GM19035 (cell line): ENCODE measurements at regions not wholly inside any gene's neighbourhood (a gene's known extent, or its start where the extent isn't known, plus 50 kb on each side); places are given as distances from the start of the nearest gene placed in this dataset.
A peak's percentile ranks its signal among the peaks of the same experiment; 100 is the strongest.
"Not testable (repeated sequence)": the region's sequence is repeated elsewhere in the genome, so short reads cannot be mapped to it uniquely, and the experiment has no call there.

Source experiments
- ATAC-seq: cut with Tn5 transposase; IDR thresholded peaks from one replicate; pipeline ENCODE4 v1.9.1; 2021; ENCODE audit not compliant: unreplicated experiment

GRCh38 chr12:33514893-33515292, 75.3 kb upstream of the SYT10 start:
- no peak for ATAC-seq

DNA sequence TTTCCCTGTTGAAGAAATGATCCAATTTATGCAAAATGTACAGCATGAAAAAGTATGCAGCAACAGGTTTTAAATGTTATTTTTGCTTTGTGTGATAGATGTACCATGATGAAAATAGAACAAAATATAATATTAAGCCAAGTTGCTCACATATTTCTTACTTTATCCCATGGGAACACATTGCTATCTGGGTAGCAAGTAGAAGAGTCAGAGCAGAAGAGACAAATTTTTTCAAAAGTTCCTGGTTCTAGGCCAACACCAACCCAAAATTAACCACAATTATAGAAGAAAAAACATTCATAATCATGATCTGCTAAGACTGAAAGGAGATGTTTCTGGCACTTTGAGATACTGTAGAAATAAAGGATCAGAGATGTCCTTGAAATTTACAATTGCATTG, 79.9 kb upstream of the SYT10 start:
- no peak for ATAC-seq

DNA sequence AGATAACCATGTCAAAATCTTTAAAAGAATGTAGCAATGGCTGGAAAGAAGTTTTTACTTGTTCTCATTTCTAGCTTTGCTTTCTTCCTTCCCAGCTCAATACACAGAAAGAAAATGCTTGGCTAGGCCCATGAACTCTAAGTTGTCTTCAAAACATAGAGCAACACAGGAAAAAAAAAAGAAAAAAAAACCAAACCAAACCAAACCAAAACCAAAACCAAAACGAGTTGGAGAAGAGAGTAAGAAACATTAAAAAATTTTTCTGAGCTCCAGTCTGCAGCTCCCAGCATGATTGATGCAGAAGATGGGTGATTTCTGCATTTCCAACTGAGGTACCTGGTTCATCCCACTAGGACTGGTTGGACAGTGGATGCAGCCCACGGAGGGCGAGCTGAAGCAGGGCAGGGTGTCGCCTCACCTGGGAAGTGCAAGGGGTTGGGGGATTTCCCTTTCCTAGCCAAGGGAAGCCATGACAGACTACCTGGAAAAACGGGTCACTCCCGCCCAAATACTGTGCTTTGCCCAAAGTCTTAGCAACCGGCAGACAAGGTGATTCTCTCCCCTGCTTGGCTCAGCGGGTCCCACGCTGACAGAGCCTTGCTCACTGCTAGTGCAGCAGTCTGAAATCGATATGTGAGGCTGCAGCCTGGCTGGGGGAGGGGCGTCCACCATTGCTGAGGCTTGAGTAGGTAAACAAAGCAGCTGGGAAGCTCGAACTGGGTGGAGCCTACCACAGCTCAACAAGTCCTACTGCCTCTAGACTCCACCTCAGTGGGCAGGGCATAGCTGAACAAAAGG, 81.1 kb upstream of the SYT10 start:
- ATAC-seq = not testable (repeated sequence)

DNA sequence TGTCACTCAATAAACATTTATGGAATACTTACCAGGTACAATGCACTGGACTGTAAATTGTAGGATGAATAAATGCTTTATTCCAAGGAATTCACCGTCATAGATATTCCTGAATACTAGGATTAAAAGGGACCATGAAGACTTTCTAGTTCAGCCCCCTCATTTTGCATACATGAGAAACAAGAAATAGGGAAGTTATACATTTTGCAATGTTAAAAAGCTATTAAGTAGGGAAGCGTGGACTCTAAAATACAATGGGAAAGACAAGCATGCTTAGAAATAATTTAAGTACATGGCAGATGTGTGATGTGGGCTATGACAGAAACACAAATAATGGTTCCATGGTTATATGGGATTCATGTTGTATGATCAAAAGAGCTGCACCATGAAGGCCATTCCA, 89.4 kb upstream of the SYT10 start:
- ATAC-seq = no peak

DNA sequence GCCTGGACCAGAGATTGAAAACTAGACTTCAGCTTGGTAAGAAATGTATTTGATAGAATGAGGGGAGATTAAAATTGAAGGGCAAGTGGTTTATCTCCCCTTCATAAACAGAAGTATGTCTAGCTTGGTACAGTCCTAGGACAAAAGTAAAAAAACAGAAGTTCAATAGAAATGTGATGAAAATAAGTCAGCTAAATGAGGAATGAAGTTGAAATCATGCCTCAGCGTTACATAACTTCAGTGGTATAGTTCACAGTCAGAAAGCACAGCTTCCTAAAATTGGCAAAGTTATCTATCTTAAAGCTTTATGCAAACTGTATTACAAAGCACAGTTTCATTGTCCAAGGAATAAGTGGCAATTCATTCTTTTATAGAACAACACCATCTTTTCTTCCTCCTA, 90.2 kb upstream of the SYT10 start:
- ATAC-seq = no peak

DNA sequence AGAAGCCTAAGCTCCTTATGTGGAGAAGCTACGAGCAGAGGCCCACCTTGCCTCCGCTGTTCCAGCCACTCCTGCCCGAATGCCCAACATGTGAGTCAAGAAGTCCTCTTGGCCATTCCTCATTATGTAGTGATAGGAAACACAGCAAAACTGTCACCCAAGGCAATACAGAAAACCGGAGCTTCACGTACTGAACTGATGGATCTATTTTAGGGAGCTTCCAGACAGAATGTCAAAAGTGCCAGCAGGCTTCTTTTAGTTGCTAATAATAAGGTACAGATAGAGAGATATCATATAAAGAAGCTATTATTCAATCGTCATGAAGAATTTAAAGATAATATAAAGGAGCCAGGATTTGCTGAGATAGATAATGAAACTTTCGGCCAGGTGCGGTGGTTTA, 91.6 kb upstream of the SYT10 start:
- ATAC-seq = no peak

DNA sequence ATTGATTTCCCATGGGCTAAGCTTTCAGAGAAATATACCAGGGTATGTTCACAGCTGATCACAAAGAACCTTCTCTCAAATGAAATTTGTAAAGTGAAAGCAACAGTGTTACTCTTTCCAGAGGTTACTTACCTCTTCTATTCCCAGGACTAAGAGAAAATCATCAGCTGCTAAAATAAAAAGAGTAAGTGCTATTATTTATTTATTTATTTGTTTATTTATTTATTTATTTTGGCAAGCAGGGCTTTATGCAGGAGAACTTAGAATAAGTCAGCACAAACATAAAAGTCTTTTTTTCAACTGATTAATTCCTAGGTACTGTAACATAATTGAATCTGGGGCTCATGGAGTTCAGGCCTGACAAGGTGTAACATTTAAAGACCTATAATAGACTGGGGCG, 93.9 kb upstream of the SYT10 start:
- no peak for ATAC-seq

- ATAC-seq = no peak
These were observed 96.8 kb upstream of the SYT10 start for GRCh38 chr12:33536431-33536830.

- ATAC-seq = no peak
These were observed 106.4 kb upstream of the SYT10 start for GRCh38 chr12:33546004-33546403.

GRCh38 chr12:33547084-33547483, 107.5 kb upstream of the SYT10 start:
- ATAC-seq = no peak

DNA sequence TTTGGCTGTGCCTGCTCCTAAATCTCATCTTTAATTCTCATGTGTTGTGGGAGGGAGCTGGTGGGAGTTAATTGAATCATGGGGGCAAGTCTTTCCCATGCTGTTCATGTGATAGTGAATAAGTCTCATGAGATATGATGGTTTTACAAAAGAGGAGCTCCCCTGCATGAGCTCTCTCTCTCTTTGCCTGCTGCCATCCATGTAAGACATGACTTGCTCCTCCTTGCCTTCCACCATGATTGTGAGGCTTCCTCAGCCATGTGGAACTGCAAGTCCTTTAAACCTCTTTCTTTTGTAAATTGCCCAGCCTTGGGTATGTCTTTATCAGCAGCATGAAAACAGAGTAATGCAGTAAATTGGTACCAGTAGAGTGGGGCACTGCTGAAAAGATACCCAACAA, 110.6 kb upstream of the SYT10 start:
- ATAC-seq = not testable (repeated sequence)

DNA sequence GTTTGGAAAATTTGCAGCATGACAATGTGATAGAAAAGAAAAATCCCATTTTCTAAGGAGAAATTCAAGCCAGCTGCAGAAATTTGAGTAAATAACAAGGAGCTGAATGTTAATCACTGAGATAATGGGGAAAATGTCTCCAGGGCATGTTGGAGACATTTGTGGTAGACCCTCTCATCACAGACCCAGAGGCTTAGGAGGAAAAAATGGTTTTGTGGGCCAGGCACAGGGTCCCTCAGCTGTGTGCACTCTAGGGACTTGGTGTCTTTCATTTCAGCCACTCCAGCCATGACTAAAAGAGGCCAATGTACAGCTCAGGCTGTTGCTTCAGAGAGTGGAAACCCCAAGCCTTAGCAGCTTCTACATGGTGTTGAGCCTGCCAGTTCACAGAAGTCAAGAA, 111.4 kb upstream of the SYT10 start:
- ATAC-seq = no peak

DNA sequence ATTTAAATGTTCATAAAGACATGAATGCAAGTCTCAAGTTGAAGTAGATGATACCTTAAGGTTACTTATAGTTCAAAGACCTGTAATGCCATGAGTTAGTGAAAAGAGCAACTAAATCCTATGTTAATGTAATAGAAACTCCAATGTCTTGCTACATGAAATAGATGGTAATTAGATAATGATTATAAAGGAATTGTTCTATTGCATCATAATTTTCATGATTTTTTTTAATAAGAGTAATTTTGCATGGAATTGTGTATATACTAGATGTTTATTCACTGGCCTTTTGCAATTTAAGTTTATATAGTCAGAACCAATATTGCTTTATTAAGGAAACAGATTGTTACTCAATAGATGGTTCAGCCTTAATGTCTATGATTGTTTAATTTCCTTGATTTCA, 115.5 kb upstream of the SYT10 start:
- ATAC-seq = no peak

DNA sequence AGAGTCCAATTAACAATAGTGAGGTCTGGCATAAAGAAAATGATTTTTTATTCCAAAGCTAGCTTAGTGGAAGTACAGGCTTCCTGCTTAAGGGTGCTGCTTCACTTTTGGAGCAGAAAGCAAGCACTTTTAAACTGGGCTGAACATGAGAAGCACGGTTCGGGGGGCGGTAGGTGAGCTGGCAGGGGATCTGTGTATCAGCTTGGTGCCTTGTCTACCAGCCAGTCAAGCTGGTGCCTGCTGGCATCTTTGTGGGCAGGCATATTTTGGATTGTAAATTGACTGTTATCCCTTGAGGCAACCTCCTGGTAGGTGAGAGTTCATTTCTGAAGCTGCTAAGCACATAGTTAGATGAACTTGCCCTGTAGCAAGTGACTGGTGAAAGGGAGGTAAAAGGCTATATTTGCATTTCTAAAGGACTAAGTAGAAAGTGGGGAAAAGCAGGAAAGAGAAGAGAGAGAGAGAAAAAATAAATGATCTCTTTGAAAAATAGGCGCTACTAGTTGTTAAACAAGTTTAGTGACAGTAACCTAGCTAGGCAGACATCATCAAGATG, 121.1 kb upstream of the SYT10 start:
- ATAC-seq = no peak

GRCh38 chr12:33562401-33562800, 122.8 kb upstream of the SYT10 start:
- ATAC-seq = no peak

DNA sequence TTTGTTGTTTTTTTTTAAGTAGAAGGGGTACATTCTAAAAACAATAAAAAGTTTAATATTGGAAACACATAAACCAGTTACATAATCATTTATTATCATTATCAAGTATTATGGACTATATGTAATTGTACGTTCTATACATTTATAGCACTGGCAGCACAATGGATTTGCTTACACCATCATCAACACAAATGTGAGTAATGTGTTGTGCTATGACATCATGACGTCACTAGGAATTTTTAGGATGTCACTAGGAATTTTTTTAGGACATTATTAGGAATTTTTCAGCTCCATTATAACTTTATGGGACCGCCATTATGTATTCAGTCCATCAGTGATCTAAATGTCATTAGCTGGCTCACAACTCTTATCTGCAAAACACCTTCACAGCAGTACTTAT, 126.8 kb upstream of the SYT10 start:
- ATAC-seq = no peak

DNA sequence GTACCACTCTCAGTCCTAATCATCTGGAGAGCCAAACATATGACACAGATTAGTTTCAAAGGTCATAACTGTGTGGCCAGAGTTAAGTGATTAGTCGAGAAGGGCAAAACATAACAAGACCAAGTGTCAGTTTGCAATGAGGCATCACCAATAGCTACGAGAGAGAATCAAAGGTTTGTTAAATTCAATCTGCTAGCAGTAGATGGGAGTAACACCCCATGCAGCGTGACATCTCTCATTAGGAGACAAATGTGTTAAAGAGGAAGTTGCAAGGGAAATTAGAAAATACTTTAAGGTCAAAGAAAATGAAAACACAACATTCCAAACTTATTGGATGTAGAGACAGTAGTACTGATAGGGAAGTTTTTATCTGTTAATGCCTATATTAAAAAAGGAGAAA, 135.7 kb upstream of the SYT10 start:
- ATAC-seq = no peak

GRCh38 chr12:33581613-33582122, 142.0 kb upstream of the SYT10 start:
- no peak for ATAC-seq

DNA sequence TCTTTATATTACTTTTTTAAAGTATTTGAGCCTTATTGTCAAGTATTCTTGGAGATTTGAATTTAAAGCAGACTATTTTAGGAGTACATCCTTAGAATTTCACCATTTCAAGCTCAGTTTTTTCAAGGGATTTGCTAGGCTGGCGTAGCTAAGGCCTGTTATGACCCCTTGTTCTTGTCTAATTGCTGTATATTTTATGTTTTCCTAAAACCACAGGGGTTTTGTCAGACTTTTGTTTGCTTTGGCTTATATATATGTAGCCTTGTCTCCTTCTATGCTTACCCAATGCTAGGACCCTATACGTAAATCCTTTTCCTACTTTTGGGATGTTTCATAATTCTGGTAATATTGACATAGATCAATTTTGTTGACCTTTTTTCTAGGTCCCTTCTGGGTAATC, 147.0 kb upstream of the SYT10 start:
- no peak for ATAC-seq

DNA sequence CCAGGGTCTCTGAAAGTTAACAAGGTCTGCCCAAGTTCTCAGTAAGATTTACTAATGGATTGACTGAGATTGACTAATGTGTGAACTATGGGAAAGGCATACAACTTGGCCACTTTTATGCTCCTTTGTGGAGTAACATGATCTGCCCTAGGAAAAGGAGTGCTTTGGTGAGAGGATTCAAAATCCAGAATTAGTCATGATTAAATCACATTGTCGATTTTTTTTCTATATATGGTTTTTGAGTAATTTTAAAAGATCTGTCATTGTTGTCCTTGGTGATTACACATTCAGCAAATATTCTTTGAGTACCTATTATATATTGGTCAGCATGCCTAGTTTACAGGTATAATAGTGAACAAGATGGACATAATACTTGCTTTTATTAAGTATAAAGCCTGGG, 147.7 kb upstream of the SYT10 start:
- no peak for ATAC-seq

GRCh38 chr12:33587784-33588712, 148.4 kb upstream of the SYT10 start:
- ATAC-seq = peak; percentile 87
